ENCODE measurements at regions not wholly inside any gene's neighbourhood (a gene's known extent, or its start where the extent isn't known, plus 50 kb on each side); places are given as distances from the start of the nearest gene placed in this dataset.

- TF ChIP-seq HDAC2 (IDR thresholded peaks at IDR 0.05) (no peak), CEBPB (IDR thresholded peaks at IDR 0.05) (no peak), SMC3 (IDR thresholded peaks at IDR 0.05) (no peak), ZFP36 (IDR thresholded peaks at IDR 0.05; ENCODE audit: borderline replicate concordance, partially characterized antibody) (no peak), POLR2A (IDR thresholded peaks at IDR 0.05; ENCODE audit: low read length) (no peak), RFX5 (IDR thresholded peaks at IDR 0.05) (no peak), JUNB (IDR thresholded peaks at IDR 0.05) (no peak), MYC (IDR thresholded peaks at IDR 0.05; ENCODE audit: borderline replicate concordance, low read length) (no peak), NPAS2 (CRISPR knock-in tag; IDR thresholded peaks at IDR 0.05; ENCODE audit: borderline replicate concordance) (no peak)
- TF ChIP-seq, protein P1, sequence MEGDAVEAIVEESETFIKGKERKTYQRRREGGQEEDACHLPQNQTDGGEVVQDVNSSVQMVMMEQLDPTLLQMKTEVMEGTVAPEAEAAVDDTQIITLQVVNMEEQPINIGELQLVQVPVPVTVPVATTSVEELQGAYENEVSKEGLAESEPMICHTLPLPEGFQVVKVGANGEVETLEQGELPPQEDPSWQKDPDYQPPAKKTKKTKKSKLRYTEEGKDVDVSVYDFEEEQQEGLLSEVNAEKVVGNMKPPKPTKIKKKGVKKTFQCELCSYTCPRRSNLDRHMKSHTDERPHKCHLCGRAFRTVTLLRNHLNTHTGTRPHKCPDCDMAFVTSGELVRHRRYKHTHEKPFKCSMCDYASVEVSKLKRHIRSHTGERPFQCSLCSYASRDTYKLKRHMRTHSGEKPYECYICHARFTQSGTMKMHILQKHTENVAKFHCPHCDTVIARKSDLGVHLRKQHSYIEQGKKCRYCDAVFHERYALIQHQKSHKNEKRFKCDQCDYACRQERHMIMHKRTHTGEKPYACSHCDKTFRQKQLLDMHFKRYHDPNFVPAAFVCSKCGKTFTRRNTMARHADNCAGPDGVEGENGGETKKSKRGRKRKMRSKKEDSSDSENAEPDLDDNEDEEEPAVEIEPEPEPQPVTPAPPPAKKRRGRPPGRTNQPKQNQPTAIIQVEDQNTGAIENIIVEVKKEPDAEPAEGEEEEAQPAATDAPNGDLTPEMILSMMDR (IDR thresholded peaks at IDR 0.05) = no peak
Measured at GRCh38 chr5:75975496-75975895, 107.7 kb upstream of the SV2C start.
